HUES48 (cell line): ENCODE measurements at regions not wholly inside any gene's neighbourhood (a gene's known extent, or its start where the extent isn't known, plus 50 kb on each side); places are given as distances from the start of the nearest gene placed in this dataset.
"Not testable (repeated sequence)": the region's sequence is repeated elsewhere in the genome, so short reads cannot be mapped to it uniquely, and the experiment has no call there.

ENCODE experiments used
- H3K27ac ChIP-seq: one replicate; pipeline ENCODE4 v1.7.0; 2013; ENCODE audit warnings: low read depth, low read length, inconsistent platforms
- H3K27me3 ChIP-seq: 2 replicates; pipeline ENCODE4 v1.6.1; 2013; ENCODE audit warnings: mild to moderate bottlenecking, low read length; ENCODE audit not compliant: control insufficient read depth, insufficient read depth
- H3K36me3 ChIP-seq: 2 replicates; pipeline ENCODE4 v1.6.1; 2013; ENCODE audit warnings: low read length; ENCODE audit not compliant: control insufficient read depth, insufficient read depth
- H3K4me1 ChIP-seq: 2 replicates; pipeline ENCODE4 v1.6.1; 2013; ENCODE audit warnings: mild to moderate bottlenecking, low read length; ENCODE audit not compliant: control insufficient read depth, insufficient read depth
- H3K4me3 ChIP-seq: 2 replicates; pipeline ENCODE4 v1.5.1; 2013; ENCODE audit warnings: mild to moderate bottlenecking, low read depth, low read length
- H3K9ac ChIP-seq: 2 replicates; pipeline ENCODE4 v1.6.1; 2013; ENCODE audit warnings: mild to moderate bottlenecking, low read depth, low read length, moderate library complexity
- H3K9me3 ChIP-seq: 2 replicates; pipeline ENCODE4 v1.6.1; 2013; ENCODE audit warnings: low read length; ENCODE audit not compliant: control insufficient read depth, insufficient read depth

- H3K27ac ChIP-seq, H3K4me1 ChIP-seq, H3K9ac ChIP-seq, H3K4me3 ChIP-seq, H3K27me3 ChIP-seq, H3K9me3 ChIP-seq, H3K36me3 ChIP-seq: not testable (repeated sequence)
Observed at GRCh38 chr6:85356743-85357142, 93.1 kb upstream of the NT5E start.

- Histone ChIP-seq H3K27ac (no peak overlapping the region), H3K4me3 (no peak overlapping the region), H3K4me1 (no peaks in the 10 kb centered on the region), H3K9me3 (no peaks in the 10 kb centered on the region), H3K36me3 (no peaks in the 10 kb centered on the region), H3K9ac (no peak overlapping the region), H3K27me3 (no peaks in the 10 kb centered on the region)
Observed at GRCh38 chr6:85355816-85356215, 94.1 kb upstream of the NT5E start.

GRCh38 chr6:85354761-85355618 lies 94.9 kb upstream of the NT5E start:
- H3K27me3 ChIP-seq: no peaks in the 10 kb centered on the region
- H3K9me3 ChIP-seq: no peaks in the 10 kb centered on the region
- no peak overlapping the region for H3K27ac ChIP-seq
- H3K9ac ChIP-seq: no peak overlapping the region
- H3K4me3 ChIP-seq: no peak overlapping the region
- no peaks in the 10 kb centered on the region for H3K36me3 ChIP-seq
- no peaks in the 10 kb centered on the region for H3K4me1 ChIP-seq

GRCh38 chr6:85353012-85353411 lies 96.9 kb upstream of the NT5E start:
- H3K4me1 ChIP-seq: no peaks in the 10 kb centered on the region
- H3K4me3 ChIP-seq: no peak overlapping the region
- H3K9ac ChIP-seq: no peak overlapping the region
- H3K27ac ChIP-seq: no peak overlapping the region
- H3K9me3 ChIP-seq: no peaks in the 10 kb centered on the region
- no peaks in the 10 kb centered on the region for H3K36me3 ChIP-seq
- H3K27me3 ChIP-seq: no peaks in the 10 kb centered on the region

GRCh38 chr6:85348643-85349042 lies 101.2 kb upstream of the NT5E start:
- Histone ChIP-seq H3K36me3 (no peaks in the 10 kb centered on the region), H3K27me3 (no peaks in the 10 kb centered on the region), H3K27ac (no peak overlapping the region), H3K9ac (no peak overlapping the region), H3K4me1 (no peaks in the 10 kb centered on the region), H3K9me3 (no peaks in the 10 kb centered on the region), H3K4me3 (no peak overlapping the region)

GRCh38 chr6:85347812-85348211 lies 102.1 kb upstream of the NT5E start:
- no peak overlapping the region for H3K4me3 ChIP-seq
- H3K4me1 ChIP-seq: no peaks in the 10 kb centered on the region
- H3K9me3 ChIP-seq: no peaks in the 10 kb centered on the region
- no peak overlapping the region for H3K27ac ChIP-seq
- no peaks in the 10 kb centered on the region for H3K36me3 ChIP-seq
- H3K27me3 ChIP-seq: no peaks in the 10 kb centered on the region
- no peak overlapping the region for H3K9ac ChIP-seq

- Histone ChIP-seq H3K9ac (no peak overlapping the region), H3K36me3 (no peaks in the 10 kb centered on the region), H3K27me3 (no peaks in the 10 kb centered on the region), H3K4me3 (no peak overlapping the region), H3K4me1 (no peaks in the 10 kb centered on the region), H3K9me3 (no peaks in the 10 kb centered on the region), H3K27ac (no peak overlapping the region)
Observed at GRCh38 chr6:85346196-85346595, 103.7 kb upstream of the NT5E start.

GRCh38 chr6:85344996-85345395 lies 104.9 kb upstream of the NT5E start:
- H3K9me3 ChIP-seq: no peaks in the 10 kb centered on the region
- no peak overlapping the region for H3K9ac ChIP-seq
- no peaks in the 10 kb centered on the region for H3K4me1 ChIP-seq
- no peaks in the 10 kb centered on the region for H3K27me3 ChIP-seq
- H3K27ac ChIP-seq: no peak overlapping the region
- no peaks in the 10 kb centered on the region for H3K36me3 ChIP-seq
- H3K4me3 ChIP-seq: no peak overlapping the region

GRCh38 chr6:85343428-85343827 lies 106.5 kb upstream of the NT5E start:
- Histone ChIP-seq H3K4me1 (no peaks in the 10 kb centered on the region), H3K9me3 (no peaks in the 10 kb centered on the region), H3K4me3 (no peak overlapping the region), H3K9ac (no peak overlapping the region), H3K36me3 (no peaks in the 10 kb centered on the region), H3K27ac (no peak overlapping the region), H3K27me3 (no peaks in the 10 kb centered on the region)

- Histone ChIP-seq H3K9ac (no peak overlapping the region), H3K9me3 (no peaks in the 10 kb centered on the region), H3K4me1 (no peaks in the 10 kb centered on the region), H3K27ac (no peak overlapping the region), H3K4me3 (no peak overlapping the region), H3K36me3 (no peaks in the 10 kb centered on the region), H3K27me3 (no peaks in the 10 kb centered on the region)
Observed at GRCh38 chr6:85329196-85329595, 120.7 kb upstream of the NT5E start.

GRCh38 chr6:85325811-85326210 lies 124.1 kb upstream of the NT5E start:
- not testable (repeated sequence) for H3K9ac ChIP-seq, H3K4me3 ChIP-seq, H3K27me3 ChIP-seq, H3K9me3 ChIP-seq, H3K27ac ChIP-seq, H3K36me3 ChIP-seq, H3K4me1 ChIP-seq
